Sigmoid colon (tissue), 4 donors: ENCODE measurements at regions not wholly inside any gene's neighbourhood (a gene's known extent, or its start where the extent isn't known, plus 50 kb on each side); places are given as distances from the start of the nearest gene placed in this dataset.

Source experiments
- EP300 ChIP-seq, 4 donors: sonication (generic); formaldehyde crosslinking; IDR thresholded peaks; one replicate each; pipeline ENCODE4 v1.6.1; 2017; ENCODE audit warnings: antibody characterized with exemption in 4 of 4
- POLR2AphosphoS5 ChIP-seq, 4 donors: sonication (generic); formaldehyde crosslinking; IDR thresholded peaks; one replicate each; pipeline ENCODE4 v1.6.1; 2017; ENCODE audit warnings: antibody characterized with exemption in 4 of 4
- TF ChIP-seq, protein P1 (sequence below), 4 experiments: fragments of 450-650 bp in 3 of 4; fragments of 200-600 bp in 1 of 4; IDR thresholded peaks; one replicate each; pipeline ENCODE4 v1.5.1; 2016 to 2019; ENCODE audit warnings: antibody characterized with exemption in 4 of 4, mild to moderate bottlenecking in 3 of 4, moderate library complexity in 2 of 4

DNA sequence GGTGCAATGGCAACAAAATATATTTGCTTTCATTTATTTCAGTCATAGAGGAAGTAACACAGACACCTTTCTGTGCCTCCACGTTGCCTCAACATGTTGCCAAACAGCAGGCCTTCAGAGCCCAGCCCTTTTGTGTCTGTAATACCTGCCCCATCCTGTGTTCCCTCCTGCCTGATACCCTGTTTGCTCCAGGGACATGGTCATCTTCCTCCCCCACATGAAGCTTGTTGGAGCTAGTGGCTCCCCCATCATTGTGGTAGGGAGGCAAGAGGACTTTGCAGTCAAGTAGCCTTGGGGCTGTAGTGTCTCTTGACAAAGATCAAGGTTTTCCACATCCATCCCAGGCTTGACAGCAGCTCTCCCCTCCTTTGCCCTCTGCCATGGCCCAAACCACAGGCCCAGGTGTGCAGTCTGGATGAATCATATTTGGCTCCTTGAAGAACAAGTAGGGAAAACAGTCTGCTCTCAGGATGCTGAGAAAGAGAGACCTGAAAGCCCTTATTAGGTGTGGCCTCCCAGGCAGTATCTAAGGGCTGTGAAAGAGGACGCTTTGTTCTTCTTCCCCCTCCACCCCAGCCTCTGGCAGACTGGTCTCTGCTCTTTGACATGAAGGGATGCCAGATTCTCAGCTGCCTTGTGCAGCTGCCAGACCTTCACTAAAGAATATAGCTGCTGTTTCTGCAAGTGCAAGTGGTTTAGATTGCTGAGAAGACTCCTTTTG, 329.0 kb downstream of the C12orf75 start:
- TF ChIP-seq, protein P1, sequence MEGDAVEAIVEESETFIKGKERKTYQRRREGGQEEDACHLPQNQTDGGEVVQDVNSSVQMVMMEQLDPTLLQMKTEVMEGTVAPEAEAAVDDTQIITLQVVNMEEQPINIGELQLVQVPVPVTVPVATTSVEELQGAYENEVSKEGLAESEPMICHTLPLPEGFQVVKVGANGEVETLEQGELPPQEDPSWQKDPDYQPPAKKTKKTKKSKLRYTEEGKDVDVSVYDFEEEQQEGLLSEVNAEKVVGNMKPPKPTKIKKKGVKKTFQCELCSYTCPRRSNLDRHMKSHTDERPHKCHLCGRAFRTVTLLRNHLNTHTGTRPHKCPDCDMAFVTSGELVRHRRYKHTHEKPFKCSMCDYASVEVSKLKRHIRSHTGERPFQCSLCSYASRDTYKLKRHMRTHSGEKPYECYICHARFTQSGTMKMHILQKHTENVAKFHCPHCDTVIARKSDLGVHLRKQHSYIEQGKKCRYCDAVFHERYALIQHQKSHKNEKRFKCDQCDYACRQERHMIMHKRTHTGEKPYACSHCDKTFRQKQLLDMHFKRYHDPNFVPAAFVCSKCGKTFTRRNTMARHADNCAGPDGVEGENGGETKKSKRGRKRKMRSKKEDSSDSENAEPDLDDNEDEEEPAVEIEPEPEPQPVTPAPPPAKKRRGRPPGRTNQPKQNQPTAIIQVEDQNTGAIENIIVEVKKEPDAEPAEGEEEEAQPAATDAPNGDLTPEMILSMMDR (IDR thresholded peaks at IDR 0.05) = no peak
- TF ChIP-seq POLR2AphosphoS5 (IDR thresholded peaks at IDR 0.05) = no peak
- TF ChIP-seq EP300 (IDR thresholded peaks at IDR 0.05) = no peak
